Transverse colon (tissue), 4 donors: ENCODE measurements at regions not wholly inside any gene's neighbourhood (a gene's known extent, or its start where the extent isn't known, plus 50 kb on each side); places are given as distances from the start of the nearest gene placed in this dataset.

ENCODE experiments used
- DNase-seq: peaks from one replicate; pipeline ENCODE4 v3.0.0-alpha.2; 2019
- H3K27ac ChIP-seq, 4 donors: fragments of 200-600 bp; sonication (generic); 2 replicates each; pipeline ENCODE4 v1.5.1; 2016 to 2018; ENCODE audit warnings: inconsistent platforms in 4 of 4
- H3K27me3 ChIP-seq: fragments of 200-600 bp; sonication (generic); 2 replicates; pipeline ENCODE4 v1.5.1; 2017; ENCODE audit warnings: inconsistent platforms
- H3K36me3 ChIP-seq, 4 donors: fragments of 200-600 bp; sonication (generic); 2 replicates each; pipeline ENCODE4 v1.5.1; 2017 to 2019; ENCODE audit warnings: inconsistent platforms in 4 of 4
- H3K4me1 ChIP-seq, 4 donors: fragments of 200-600 bp; sonication (generic); 2 replicates each; pipeline ENCODE4 v1.5.1; 2017 to 2020; ENCODE audit warnings: inconsistent platforms in 4 of 4
- H3K4me3 ChIP-seq, 4 donors: fragments of 200-600 bp; sonication (generic); 1 replicate in 1 of 4; 2 replicates in 3 of 4; pipeline versions ENCODE4 v1.5.1 to v1.6.1; 2017 to 2019; ENCODE audit warnings: inconsistent platforms in 4 of 4
- H3K9me3 ChIP-seq, 2 donors: fragments of 200-600 bp; sonication (generic); 2 replicates each; pipeline ENCODE4 v1.5.1; 2017 to 2019; ENCODE audit warnings: inconsistent platforms in 2 of 2
- EP300 ChIP-seq: sonication (generic); formaldehyde crosslinking; IDR thresholded peaks from one replicate; pipeline ENCODE4 v1.6.1; 2017; ENCODE audit warnings: antibody characterized with exemption, low read depth
- POLR2A ChIP-seq: fragments of 450-650 bp; IDR thresholded peaks from one replicate; pipeline ENCODE4 v1.6.1; 2016; ENCODE audit warnings: antibody characterized with exemption, mild to moderate bottlenecking, moderate library complexity
- POLR2AphosphoS5 ChIP-seq, 3 donors: sonication (generic); formaldehyde crosslinking; IDR thresholded peaks; one replicate each; pipeline ENCODE4 v1.6.1; 2016; ENCODE audit warnings: antibody characterized with exemption in 3 of 3
- WGBS, 2 donors: methylation state at CpG; one replicate each; pipeline ENCODE4 v1.1.5; 2018; ENCODE audit warnings: low coverage in 1 of 2; 5-methylcytosine and 5-hydroxymethylcytosine counted together
- in situ Hi-C, 4 donors: fragments of 200-750 bp; cut with MboI; loops; one replicate each; pipeline versions ENCODE4 v1.15.0 to v1.15.1; 2017; ENCODE audit warnings: low sequenced_read_pairs in 3 of 4, low pct_ligation_motif_present in 1 of 4, low pct_unique_long_range_greater_than_20kb in 1 of 4
- intact Hi-C: fragments of 100-400 bp; cut with DNase I; formaldehyde crosslinking; loops from one replicate; pipeline ENCODE4 v1.15.1; 2023; ENCODE audit warnings: low total_unique reads
- TF ChIP-seq, protein P1 (sequence below), 5 experiments: fragments of 200-600 bp in 3 of 5; fragments of 450-650 bp in 2 of 5; sonication (generic) in 3 of 5; IDR thresholded peaks; 1 replicate in 2 of 5; 2 replicates in 3 of 5; pipeline ENCODE4 v1.5.1; 2016 to 2017; ENCODE audit warnings: antibody characterized with exemption in 5 of 5, inconsistent platforms in 3 of 5, mild to moderate bottlenecking in 2 of 5, moderate library complexity in 1 of 5

DNA sequence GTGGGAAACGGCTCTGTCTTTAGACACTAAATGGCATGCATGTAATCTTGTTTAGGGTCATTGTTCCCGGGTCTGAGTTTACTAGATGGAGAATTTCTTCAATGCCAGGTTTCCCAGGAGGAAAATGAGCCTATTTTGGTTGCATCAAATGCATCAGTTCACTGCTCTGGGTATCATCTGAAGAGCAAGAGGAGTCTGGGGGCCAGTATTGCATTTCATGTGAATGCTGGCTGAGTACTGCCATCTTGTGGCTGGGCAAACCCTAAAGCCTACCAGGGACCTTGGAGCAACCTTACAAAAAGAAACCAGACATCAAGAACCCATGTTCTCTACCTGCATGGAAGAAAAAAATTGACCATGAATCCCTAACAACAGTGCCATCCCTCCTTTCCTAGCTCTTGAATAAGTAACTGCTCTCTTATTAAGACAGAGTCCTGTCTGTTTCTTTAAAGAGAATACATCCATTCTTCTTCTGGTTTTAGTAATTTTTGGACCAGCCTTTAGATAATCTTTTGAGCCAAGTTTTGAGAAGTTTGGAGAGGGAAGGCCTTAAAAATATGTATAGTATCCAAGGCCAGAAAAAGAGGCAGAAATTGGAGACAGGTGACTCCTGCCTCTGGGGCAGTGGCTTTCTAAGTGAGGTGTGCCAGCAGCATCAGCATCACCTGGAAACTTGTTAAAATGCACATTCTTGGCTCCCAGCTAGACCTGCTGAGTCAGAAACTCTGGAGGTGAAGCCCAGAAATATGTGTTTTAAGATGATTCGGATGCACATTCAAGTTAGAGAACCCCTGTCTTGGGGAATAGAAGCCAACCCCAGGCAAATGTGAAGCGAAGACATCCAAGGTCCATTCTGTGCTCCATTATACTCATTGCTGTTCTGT is 261.0 kb upstream of the CXCR4 start:
- intact Hi-C loops (loop anchor here (5.0 kb wide), 1 partner anchor 467 kb away; no protein-coding TSS in a partner anchor), in situ Hi-C loops (no loop called here)

DNA sequence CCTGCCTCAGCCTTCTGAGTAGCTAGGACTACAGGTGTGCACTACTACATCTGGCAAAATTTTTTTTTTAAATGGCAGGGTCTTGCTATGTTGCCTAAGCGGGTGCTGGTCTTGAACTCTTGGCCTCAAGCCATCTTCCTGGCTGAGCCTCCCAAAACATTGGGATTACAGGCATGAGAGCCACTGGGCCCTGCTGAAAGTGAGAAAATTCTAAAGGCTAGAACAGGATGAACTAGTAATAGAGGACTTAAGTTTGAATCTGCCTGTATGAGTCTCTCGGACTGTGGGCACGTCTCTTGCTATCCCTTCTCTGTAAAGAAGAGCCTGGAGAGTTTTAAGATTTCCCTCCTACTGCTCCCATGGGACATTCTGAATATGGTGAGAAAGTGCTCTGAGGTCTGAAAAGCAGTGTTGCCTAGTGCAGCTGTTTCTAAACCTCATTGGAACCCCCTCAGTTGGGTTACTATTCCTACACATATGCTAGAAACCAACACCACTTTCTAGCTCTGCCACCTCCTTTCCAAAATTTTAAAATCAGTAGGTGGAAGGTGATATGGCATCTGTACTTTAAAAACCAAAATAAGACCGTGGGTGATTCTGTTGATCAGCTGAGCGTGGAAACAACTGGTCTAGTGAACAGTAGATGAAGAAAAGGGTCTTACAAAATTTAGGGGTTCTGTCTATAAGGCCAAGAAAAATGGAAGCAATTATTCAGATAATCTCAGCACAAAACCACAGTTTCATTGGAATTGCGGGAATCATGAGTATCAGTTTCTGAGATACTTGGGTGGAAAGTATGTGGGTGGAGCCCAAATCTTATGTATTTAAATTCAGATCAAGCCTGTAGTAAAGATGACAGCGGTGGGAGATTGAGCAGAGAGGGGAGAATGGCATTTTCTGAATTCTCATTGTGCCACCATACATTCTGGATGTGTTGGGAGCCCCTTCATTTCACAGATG is 259.8 kb upstream of the CXCR4 start:
- Histone ChIP-seq H3K9me3 (no peaks in the 10 kb centered on the region), H3K27me3 (no peaks in the 10 kb centered on the region), H3K27ac (no peak overlapping the region), H3K4me1 (no peaks in the 10 kb centered on the region), H3K4me3 (no peak overlapping the region), H3K36me3 (no peaks in the 10 kb centered on the region)
- TF ChIP-seq EP300 (no peak), POLR2A (no peak), POLR2AphosphoS5 (IDR thresholded peaks at IDR 0.05) (no peak)
- TF ChIP-seq, protein P1, sequence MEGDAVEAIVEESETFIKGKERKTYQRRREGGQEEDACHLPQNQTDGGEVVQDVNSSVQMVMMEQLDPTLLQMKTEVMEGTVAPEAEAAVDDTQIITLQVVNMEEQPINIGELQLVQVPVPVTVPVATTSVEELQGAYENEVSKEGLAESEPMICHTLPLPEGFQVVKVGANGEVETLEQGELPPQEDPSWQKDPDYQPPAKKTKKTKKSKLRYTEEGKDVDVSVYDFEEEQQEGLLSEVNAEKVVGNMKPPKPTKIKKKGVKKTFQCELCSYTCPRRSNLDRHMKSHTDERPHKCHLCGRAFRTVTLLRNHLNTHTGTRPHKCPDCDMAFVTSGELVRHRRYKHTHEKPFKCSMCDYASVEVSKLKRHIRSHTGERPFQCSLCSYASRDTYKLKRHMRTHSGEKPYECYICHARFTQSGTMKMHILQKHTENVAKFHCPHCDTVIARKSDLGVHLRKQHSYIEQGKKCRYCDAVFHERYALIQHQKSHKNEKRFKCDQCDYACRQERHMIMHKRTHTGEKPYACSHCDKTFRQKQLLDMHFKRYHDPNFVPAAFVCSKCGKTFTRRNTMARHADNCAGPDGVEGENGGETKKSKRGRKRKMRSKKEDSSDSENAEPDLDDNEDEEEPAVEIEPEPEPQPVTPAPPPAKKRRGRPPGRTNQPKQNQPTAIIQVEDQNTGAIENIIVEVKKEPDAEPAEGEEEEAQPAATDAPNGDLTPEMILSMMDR (IDR thresholded peaks at IDR 0.05): no peak
- intact Hi-C loops: loop anchor here (5.0 kb wide), 1 partner anchor 465 kb away; no protein-coding TSS in a partner anchor
- DNase-seq: no peak
- WGBS, 2 donors: 85 to 89% methylated on average over 3 to 7 of the region's 7 CpGs
- in situ Hi-C loops: no loop called here

More for the DNA sequence above, 261.0 kb upstream of the CXCR4 start:
- peak; percentile 59 for DNase-seq
- H3K9me3 ChIP-seq: no peaks in the 10 kb centered on the region
- no peaks in the 10 kb centered on the region for H3K36me3 ChIP-seq
- no peaks in the 10 kb centered on the region for H3K4me1 ChIP-seq
- no peaks in the 10 kb centered on the region for H3K27me3 ChIP-seq
- TF ChIP-seq, protein P1 (IDR thresholded peaks at IDR 0.05): peak; percentile 54 to 63 (median 60)
- TF ChIP-seq EP300: no peak
- no peak for TF ChIP-seq POLR2A
- TF ChIP-seq POLR2AphosphoS5 (IDR thresholded peaks at IDR 0.05): no peak
- no peak overlapping the region for H3K27ac ChIP-seq
- WGBS, 2 donors: 50 to 54% methylated on average over 1 to 4 of the region's 4 CpGs
- H3K4me3 ChIP-seq: no peak overlapping the region

DNA sequence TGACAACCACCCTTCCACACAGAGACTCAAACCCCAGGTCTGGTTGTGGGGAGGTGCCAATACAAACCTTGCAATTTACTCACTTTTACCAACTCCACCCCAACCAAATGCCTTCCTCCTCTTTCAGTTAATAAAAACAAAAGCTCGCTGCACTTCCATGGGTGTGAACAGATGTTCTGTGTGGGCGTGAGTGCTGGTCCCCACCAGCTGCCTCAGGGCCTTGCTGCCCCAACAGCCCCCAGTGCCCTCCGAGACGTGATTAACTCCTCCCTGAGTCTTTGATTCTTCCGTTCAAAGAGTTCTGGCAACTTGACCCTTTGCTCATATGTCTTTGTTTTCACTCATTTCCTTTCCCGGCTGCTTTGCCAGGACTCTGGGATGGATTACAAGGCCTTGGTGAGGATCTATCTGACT is 258.9 kb upstream of the CXCR4 start:
- no peaks in the 10 kb centered on the region for H3K4me1 ChIP-seq
- no peak overlapping the region for H3K4me3 ChIP-seq
- H3K36me3 ChIP-seq: no peaks in the 10 kb centered on the region
- no peaks in the 10 kb centered on the region for H3K9me3 ChIP-seq
- no peak overlapping the region for H3K27ac ChIP-seq
- WGBS, 2 donors: 31 to 65% methylated on average over 2 to 6 of the region's 6 CpGs
- TF ChIP-seq EP300: no peak
- TF ChIP-seq POLR2A: no peak
- no peak for TF ChIP-seq POLR2AphosphoS5 (IDR thresholded peaks at IDR 0.05)
- TF ChIP-seq, protein P1 (IDR thresholded peaks at IDR 0.05): no peak
- intact Hi-C loops (loop anchor here (5.0 kb wide), 1 partner anchor 465 kb away; no protein-coding TSS in a partner anchor), in situ Hi-C loops (no loop called here)
- no peaks in the 10 kb centered on the region for H3K27me3 ChIP-seq
- no peak for DNase-seq

- H3K27ac ChIP-seq: no peak overlapping the region
- DNase-seq: no peak
- intact Hi-C loops: loop anchor here (5.0 kb wide), 1 partner anchor 464 kb away; no protein-coding TSS in a partner anchor
Measured at GRCh38 chr2:136376211-136376610, 258.3 kb upstream of the CXCR4 start.

More at GRCh38 chr2:136376211-136376610, 258.3 kb upstream of the CXCR4 start:
- TF ChIP-seq EP300 (no peak), POLR2A (no peak), POLR2AphosphoS5 (IDR thresholded peaks at IDR 0.05) (no peak)
- H3K4me3 ChIP-seq: no peak overlapping the region
- no peaks in the 10 kb centered on the region for H3K27me3 ChIP-seq
- no peaks in the 10 kb centered on the region for H3K9me3 ChIP-seq
- in situ Hi-C loops: no loop called here
- WGBS, 2 donors: 80 to 86% methylated on average over 1 to 6 of the region's 6 CpGs
- no peaks in the 10 kb centered on the region for H3K36me3 ChIP-seq
- no peaks in the 10 kb centered on the region for H3K4me1 ChIP-seq
